K562 (cell line): ENCODE measurements at regions not wholly inside any gene's neighbourhood (a gene's known extent, or its start where the extent isn't known, plus 50 kb on each side); places are given as distances from the start of the nearest gene placed in this dataset.

Source experiments
- ATAC-seq: fragments of 200-7000 bp; cut with Tn5 transposase; 3 replicates; pipeline ENCODE4 v1.9.1; 2020; ENCODE audit warnings: moderate library complexity
- BruUV-seq: library from RNA; stranded (reverse); fragments of 400-500 nt; replicated peaks from 2 replicates; lab custom pipeline; 2021; lab: Mats Ljungman, UMichigan
- CTCF ChIA-PET: fragments of 300-600 bp; formaldehyde crosslinking; extraction: SDS; loops from one replicate; lab custom pipeline; 2021; ENCODE audit warnings: low intra/inter-chr PET ratio; lab: Yijun Ruan, JAX
- POLR2A ChIA-PET: fragments of 300-600, 350-650 bp; sonication (Branson Sonifier 250); formaldehyde crosslinking; extraction: SDS; loops from one replicate; lab custom pipeline; 2021; ENCODE audit warnings: antibody characterized with exemption, inconsistent platforms; lab: Yijun Ruan, JAX
- DNase-seq, 4 experiments: peaks; one replicate each; pipeline versions ENCODE4 v3.0.0 to v3.0.0-alpha.2; 2011 to 2018; ENCODE audit warnings: low spot score in 3 of 4, mixed read lengths in 3 of 4; ENCODE audit errors: extremely low read depth in 1 of 4
- FAIRE-seq: peaks from 2 replicates; lab custom pipeline; 2011; peaks lifted over from hg19 to GRCh38; lab: Jason Lieb, UNC
- H2AFZ ChIP-seq: 2 replicates; pipeline ENCODE4 v1.6.0; 2011; ENCODE audit warnings: low read depth, low read length, control low read depth, inconsistent platforms
- H3K27ac ChIP-seq: fragments of 200-600 bp; 3 replicates; pipeline ENCODE4 v1.8.0; 2011; ENCODE audit warnings: low read depth, mild to moderate bottlenecking, control low read depth, inconsistent platforms, low read length, moderate library complexity, mixed read lengths; ENCODE audit errors: extremely low read depth
- H3K27me3 ChIP-seq, 2 experiments: fragments of 300-600 bp in 1 of 2; 2 replicates in 1 of 2; 3 replicates in 1 of 2; pipeline versions ENCODE4 v1.6.0 to v1.8.0; 2011; ENCODE audit warnings: inconsistent platforms in 2 of 2, low read length in 2 of 2, mild to moderate bottlenecking in 1 of 2, mixed read lengths in 1 of 2, moderate library complexity in 1 of 2; ENCODE audit not compliant: control insufficient read depth in 2 of 2, insufficient read depth in 2 of 2
- H3K36me3 ChIP-seq: fragments of 300-600 bp; 3 replicates; pipeline ENCODE4 v1.8.0; 2011; ENCODE audit warnings: mild to moderate bottlenecking, low read length, inconsistent platforms; ENCODE audit not compliant: control insufficient read depth, insufficient read depth
- H3K4me1 ChIP-seq, 2 experiments: fragments of 200-600 bp in 1 of 2; replicated peaks in 1 of 2; 2 replicates in 1 of 2; 3 replicates in 1 of 2; pipeline versions ENCODE4 v1.5.1 to v1.8.0; 2011; ENCODE audit warnings: inconsistent platforms in 2 of 2, low read length in 2 of 2, mild to moderate bottlenecking in 1 of 2, mixed read lengths in 1 of 2, moderate library complexity in 1 of 2; ENCODE audit not compliant: control insufficient read depth in 2 of 2, insufficient read depth in 2 of 2
- H3K4me2 ChIP-seq: 2 replicates; pipeline ENCODE4 v1.6.1; 2011; ENCODE audit warnings: low read length, control low read depth, inconsistent platforms, mixed read lengths; ENCODE audit not compliant: insufficient read depth
- H3K4me3 ChIP-seq: fragments of 200-600 bp; sonication (generic), shearing (Covaris generic); 2 replicates; pipeline ENCODE4 v1.5.1; 2016; ENCODE audit warnings: control low read depth, inconsistent platforms
- H3K79me2 ChIP-seq: fragments of 200-600 bp; 3 replicates; pipeline ENCODE4 v1.8.0; 2011; ENCODE audit warnings: low read length, inconsistent platforms; ENCODE audit not compliant: control insufficient read depth, insufficient read depth
- H3K9ac ChIP-seq, 2 experiments: 2 replicates each; pipeline versions ENCODE4 v1.6.0 to v1.6.1; 2011; ENCODE audit warnings: low read depth in 2 of 2, low read length in 2 of 2, control low read depth in 1 of 2, inconsistent platforms in 1 of 2, mild to moderate bottlenecking in 1 of 2, mixed read lengths in 1 of 2; ENCODE audit not compliant: insufficient read depth in 1 of 2
- H3K9me1 ChIP-seq: one replicate; pipeline ENCODE4 v1.6.0; 2011; ENCODE audit warnings: inconsistent platforms, mild to moderate bottlenecking, low read length, moderate library complexity; ENCODE audit not compliant: control insufficient read depth, insufficient read depth
- H3K9me3 ChIP-seq: replicated peaks from 2 replicates; pipeline ENCODE4 v1.5.1; 2011; ENCODE audit warnings: low read depth, low read length, inconsistent platforms; ENCODE audit not compliant: control insufficient read depth, insufficient read depth
- H4K20me1 ChIP-seq: replicated peaks from 2 replicates; pipeline ENCODE4 v1.6.1; 2011; ENCODE audit warnings: low read length, inconsistent platforms, mixed read lengths; ENCODE audit not compliant: control insufficient read depth, insufficient read depth
- ATF7 ChIP-seq: fragments of 450-650 bp; IDR thresholded peaks from 2 replicates; pipeline ENCODE4 v1.7.1; 2014; ENCODE audit warnings: mild to moderate bottlenecking, moderate library complexity
- ETS1 ChIP-seq: conservative IDR thresholded peaks from 2 replicates; pipeline ENCODE4 v1.6.1; 2011; ENCODE audit warnings: low read depth, mild to moderate bottlenecking, low read length; ENCODE audit not compliant: control insufficient read depth
- KLF10 ChIP-seq: fragments of 250-450 bp; sonication (Bioruptor Pico); IDR thresholded peaks from 2 replicates; pipeline ENCODE4 v1.6.1; 2021; ENCODE audit warnings: matching md5 sums
- NCOA1 ChIP-seq: fragments of 450-650 bp; IDR thresholded peaks from 2 replicates; pipeline ENCODE4 v1.6.1; 2016; ENCODE audit warnings: low read depth
- RUNX1 ChIP-seq: sonication (generic); IDR thresholded peaks from 2 replicates; pipeline ENCODE4 v1.6.1; 2016; ENCODE audit warnings: antibody characterized with exemption, low read depth
- TAF15 ChIP-seq: fragments of 200-400 bp; formaldehyde crosslinking; IDR thresholded peaks from 2 replicates; pipeline ENCODE4 v1.6.1; 2017; ENCODE audit warnings: mild to moderate bottlenecking, low read depth, low read length, moderate library complexity
- ZNF134 ChIP-seq: fragments of 250-450 bp; sonication (Bioruptor Pico); conservative IDR thresholded peaks from 2 replicates; pipeline ENCODE4 v1.4.0; 2020
- ZNF282 ChIP-seq: sonication (generic); formaldehyde crosslinking; IDR thresholded peaks from 2 replicates; pipeline ENCODE4 v1.8.1; 2023; ENCODE audit warnings: missing genetic modification reagents
- ZNF79 ChIP-seq: fragments of 250-450 bp; sonication (Bioruptor Pico); IDR thresholded peaks from 2 replicates; pipeline ENCODE4 v1.4.0; 2020; ENCODE audit warnings: low read depth, mild to moderate bottlenecking, moderate library complexity
- WGBS: fragments of 100-300 bp; shearing (Covaris generic); methylation state at CpG from one replicate; pipeline ENCODE4 v1.1.6; 2016; ENCODE audit warnings: low coverage, mixed read lengths; ENCODE audit not compliant: insufficient coverage; ENCODE audit errors: missing lambda C conversion rate; 5-methylcytosine and 5-hydroxymethylcytosine counted together
- in situ Hi-C: fragments of 300-500 bp; cut with MboI; formaldehyde crosslinking; loops from 4 replicates; pipeline ENCODE4 v1.15.0; 2018; ENCODE audit warnings: inconsistent platforms, mixed read lengths
- intact Hi-C: fragments of 100-400 bp; cut with micrococcal nuclease; formaldehyde crosslinking; loops from 2 replicates; pipeline ENCODE4 v1.14.2; 2022

GRCh38 chr6:86563197-86563596 is 374.1 kb upstream of the HTR1E start:
- H4K20me1 ChIP-seq: no peaks in the 10 kb centered on the region
- ChIA-PET CTCF (no interaction called here), POLR2A (no interaction called here)
- TF ChIP-seq ZNF134 (CRISPR knock-in tag): no peak
- TF ChIP-seq NCOA1: no peak
- TF ChIP-seq KLF10 (CRISPR knock-in tag): no peak
- no peak for TF ChIP-seq ATF7
- no peak for TF ChIP-seq RUNX1
- no peak for TF ChIP-seq ZNF79
- no peak for TF ChIP-seq ZNF282 (CRISPR knock-in tag)
- BruUV-seq: no TSS peak
- H3K27ac ChIP-seq: no peak overlapping the region
- no peak overlapping the region for H3K4me3 ChIP-seq
- no peaks in the 10 kb centered on the region for H3K9me1 ChIP-seq
- 0% methylated on average over 1 of the region's 1 CpG for WGBS
- ATAC-seq: no peak
- no peak overlapping the region for H3K9ac ChIP-seq
- DNase-seq: no peak
- in situ Hi-C loops (loop anchor here (10.0 kb wide), 1 partner anchor 292 kb away; no protein-coding TSS in a partner anchor), intact Hi-C loops (no loop called here)
- no peak overlapping the region for H2AFZ ChIP-seq
- H3K4me2 ChIP-seq: no peak overlapping the region
- H3K27me3 ChIP-seq: no peaks in the 10 kb centered on the region
- H3K9me3 ChIP-seq: no peaks in the 10 kb centered on the region
- H3K79me2 ChIP-seq: no peaks in the 10 kb centered on the region
- no peaks in the 10 kb centered on the region for H3K36me3 ChIP-seq
- no peaks in the 10 kb centered on the region for H3K4me1 ChIP-seq
- no peak for FAIRE-seq

- 0% methylated on average over 2 of the region's 2 CpGs for WGBS
- in situ Hi-C loops: no loop called here
Observed at GRCh38 chr6:86558318-86558717, 379.0 kb upstream of the HTR1E start.

More at GRCh38 chr6:86558318-86558717, 379.0 kb upstream of the HTR1E start:
- BruUV-seq: no TSS peak
- no peaks in the 10 kb centered on the region for H3K9me1 ChIP-seq
- no peaks in the 10 kb centered on the region for H3K4me1 ChIP-seq
- FAIRE-seq (no peak), DNase-seq (no peak), ATAC-seq (no peak)
- H3K9me3 ChIP-seq: no peaks in the 10 kb centered on the region
- no peaks in the 10 kb centered on the region for H4K20me1 ChIP-seq
- no peaks in the 10 kb centered on the region for H3K36me3 ChIP-seq
- intact Hi-C loops: no loop called here
- H3K4me3 ChIP-seq: no peak overlapping the region
- no peaks in the 10 kb centered on the region; a peak in 1 of 5 replicates for H3K27me3 ChIP-seq
- no peak overlapping the region for H3K27ac ChIP-seq
- no peak overlapping the region for H2AFZ ChIP-seq
- ChIA-PET CTCF (no interaction called here), POLR2A (no interaction called here)
- no peak overlapping the region for H3K4me2 ChIP-seq
- no peaks in the 10 kb centered on the region for H3K79me2 ChIP-seq
- H3K9ac ChIP-seq: no peak overlapping the region
- no peak for TF ChIP-seq ZNF282 (CRISPR knock-in tag)
- no peak for TF ChIP-seq ETS1
- no peak for TF ChIP-seq TAF15
